Activated T-cell treated with anti-CD3 and anti-CD28 coated beads, Interleukin-2, amount 50 U/mL, for 24 hours (primary cell): ENCODE measurements at regions not wholly inside any gene's neighbourhood (a gene's known extent, or its start where the extent isn't known, plus 50 kb on each side); places are given as distances from the start of the nearest gene placed in this dataset.

Experiments
- DNase-seq: peaks from one replicate; pipeline ENCODE4 v3.0.0-alpha.2; 2020
- H3K27ac Mint-ChIP-seq: 2 replicates; pipeline ENCODE4 v1.8.0; 2020; ENCODE audit warnings: mild to moderate bottlenecking, mixed read lengths
- H3K27me3 Mint-ChIP-seq: 2 replicates; pipeline ENCODE4 v1.8.0; 2020; ENCODE audit warnings: mixed read lengths
- H3K36me3 Mint-ChIP-seq: 2 replicates; pipeline ENCODE4 v1.8.0; 2020; ENCODE audit warnings: low read depth, mixed read lengths
- H3K4me1 Mint-ChIP-seq: 2 replicates; pipeline ENCODE4 v1.8.0; 2020; ENCODE audit warnings: low read depth, mixed read lengths
- H3K4me3 Mint-ChIP-seq: 2 replicates; pipeline ENCODE4 v1.8.0; 2020; ENCODE audit warnings: mild to moderate bottlenecking, moderate library complexity, mixed read lengths
- H3K9me3 Mint-ChIP-seq: 2 replicates; pipeline ENCODE4 v1.8.0; 2020; ENCODE audit warnings: mixed read lengths

GRCh38 chr1:232308616-232309015 lies 321.3 kb downstream of the SIPA1L2 start:
- Mint-ChIP-seq H3K27ac (no peak overlapping the region), H3K36me3 (no peaks in the 10 kb centered on the region), H3K4me3 (no peak overlapping the region), H3K4me1 (no peaks in the 10 kb centered on the region), H3K9me3 (peaks cover 13% of the 10 kb centered on the region), H3K27me3 (peaks cover 20% of the 10 kb centered on the region)
- no peak for DNase-seq

GRCh38 chr1:232307296-232308017 lies 322.5 kb downstream of the SIPA1L2 start:
- Mint-ChIP-seq H3K27ac (no peak overlapping the region), H3K4me1 (no peaks in the 10 kb centered on the region), H3K4me3 (no peak overlapping the region), H3K27me3 (peaks cover 20% of the 10 kb centered on the region), H3K9me3 (peaks cover 2% of the 10 kb centered on the region), H3K36me3 (no peaks in the 10 kb centered on the region)
- DNase-seq: no peak

DNA sequence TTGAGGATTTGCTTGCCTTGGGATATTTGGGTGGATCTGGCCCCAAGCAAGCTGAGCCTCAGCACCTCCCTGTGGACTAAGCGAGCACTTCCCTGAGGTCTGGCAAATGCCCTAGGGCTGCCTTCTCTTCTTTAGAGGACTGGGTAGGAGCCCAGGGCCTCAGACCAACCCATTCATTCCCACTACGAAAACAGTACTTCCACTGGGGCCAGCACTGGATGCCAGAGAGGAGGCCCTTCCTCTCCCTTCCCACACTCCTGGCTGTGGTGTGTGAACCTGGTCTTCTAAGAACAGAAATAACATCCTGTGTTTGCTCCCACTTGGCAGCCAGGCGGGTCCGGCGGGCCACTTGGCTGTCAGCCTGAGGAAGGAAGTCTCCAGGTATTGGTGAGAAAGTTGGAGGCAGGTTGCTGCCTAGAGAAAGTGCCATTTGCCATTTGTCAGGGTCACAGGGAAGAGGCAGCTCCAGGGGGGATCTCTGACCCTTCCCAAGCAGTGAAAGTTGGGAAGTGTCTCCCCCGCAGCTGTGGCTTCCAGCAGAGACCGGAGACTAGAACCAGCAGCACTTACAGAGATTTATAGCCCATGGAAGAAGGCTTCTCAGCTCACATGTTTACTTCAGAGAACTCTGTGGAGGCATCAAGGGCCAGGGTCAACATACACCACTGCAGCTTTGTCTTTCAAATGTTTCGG lies 323.5 kb downstream of the SIPA1L2 start:
- Mint-ChIP-seq H3K9me3 (no peaks in the 10 kb centered on the region), H3K4me1 (no peaks in the 10 kb centered on the region), H3K4me3 (no peak overlapping the region), H3K27me3 (peaks cover 22% of the 10 kb centered on the region), H3K36me3 (no peaks in the 10 kb centered on the region), H3K27ac (no peak overlapping the region)
- DNase-seq: no peak

DNA sequence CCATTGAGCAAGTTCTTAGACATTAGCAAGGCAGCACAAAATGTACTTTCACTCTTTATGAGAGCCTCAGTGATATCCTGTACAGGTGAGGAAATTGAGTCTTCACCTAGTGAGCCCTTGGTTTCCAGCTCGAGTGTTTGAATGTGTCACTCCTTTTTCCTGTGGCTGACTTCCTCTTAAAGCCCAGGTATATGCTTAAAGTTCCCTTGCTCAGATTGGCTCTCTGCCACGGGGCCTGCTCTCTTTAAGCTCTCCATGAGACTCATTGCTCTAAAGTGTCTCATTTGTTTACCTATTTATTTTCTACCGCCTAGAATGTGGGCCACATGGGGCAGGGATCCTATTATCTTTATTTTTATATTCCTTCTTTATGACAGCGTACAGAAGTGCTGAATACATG lies 324.9 kb downstream of the SIPA1L2 start:
- no peaks in the 10 kb centered on the region for H3K4me1 Mint-ChIP-seq
- no peak for DNase-seq
- H3K4me3 Mint-ChIP-seq: no peak overlapping the region
- no peaks in the 10 kb centered on the region for H3K36me3 Mint-ChIP-seq
- H3K9me3 Mint-ChIP-seq: no peaks in the 10 kb centered on the region
- no peak overlapping the region for H3K27ac Mint-ChIP-seq
- peaks cover 26% of the 10 kb centered on the region for H3K27me3 Mint-ChIP-seq

DNA sequence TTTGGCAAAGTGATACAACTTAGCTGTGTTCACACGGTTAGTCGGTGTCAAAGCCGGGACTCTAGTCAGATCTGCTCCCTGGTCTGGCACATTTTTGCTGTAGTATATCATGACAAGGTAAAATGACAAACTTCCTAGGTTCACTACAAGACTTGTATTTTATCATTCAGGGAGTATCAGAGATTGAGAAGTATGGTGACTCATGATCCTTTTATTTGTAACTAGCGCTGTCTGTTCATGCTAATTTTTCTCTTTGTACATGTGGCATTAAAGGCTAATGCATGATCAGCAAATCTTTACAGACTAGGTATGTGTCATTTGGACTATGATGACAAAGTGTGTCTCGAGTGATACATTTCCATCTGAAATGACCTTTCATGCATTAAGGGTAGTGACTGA lies 326.7 kb downstream of the SIPA1L2 start:
- Mint-ChIP-seq H3K27ac (no peak overlapping the region), H3K36me3 (no peaks in the 10 kb centered on the region)

GRCh38 chr1:232302376-232303221 lies 327.3 kb downstream of the SIPA1L2 start:
- Mint-ChIP-seq H3K4me1 (no peaks in the 10 kb centered on the region), H3K36me3 (no peaks in the 10 kb centered on the region), H3K4me3 (no peak overlapping the region), H3K27me3 (peaks cover 12% of the 10 kb centered on the region), H3K27ac (no peak overlapping the region), H3K9me3 (no peaks in the 10 kb centered on the region)
- no peak for DNase-seq

More for the DNA sequence above, 326.7 kb downstream of the SIPA1L2 start:
- H3K9me3 Mint-ChIP-seq: no peaks in the 10 kb centered on the region
- DNase-seq: no peak
- no peak overlapping the region for H3K4me3 Mint-ChIP-seq
- peaks cover 17% of the 10 kb centered on the region for H3K27me3 Mint-ChIP-seq
- no peaks in the 10 kb centered on the region for H3K4me1 Mint-ChIP-seq

DNA sequence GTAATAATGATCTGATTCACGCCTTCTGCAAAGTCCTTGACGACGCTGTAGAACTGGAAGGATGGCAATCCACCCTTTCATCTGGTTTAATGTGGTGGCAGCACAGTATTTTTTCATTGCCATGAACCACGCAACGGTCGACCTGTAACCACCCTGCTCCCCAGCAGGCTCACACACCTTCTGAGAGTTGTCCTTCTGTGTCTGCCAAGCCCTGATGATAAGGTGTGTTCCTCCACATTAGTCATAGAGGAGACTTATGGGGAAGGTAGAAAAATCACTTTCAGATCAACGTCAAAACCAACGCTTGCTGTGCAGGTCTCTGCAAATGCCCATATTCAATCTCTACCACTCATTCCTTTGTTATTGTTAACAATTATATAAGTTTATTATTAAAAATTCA lies 328.7 kb downstream of the SIPA1L2 start:
- Mint-ChIP-seq H3K4me3 (no peak overlapping the region), H3K27ac (no peak overlapping the region), H3K36me3 (no peaks in the 10 kb centered on the region), H3K4me1 (no peaks in the 10 kb centered on the region), H3K27me3 (peaks cover 11% of the 10 kb centered on the region), H3K9me3 (no peaks in the 10 kb centered on the region)
- no peak for DNase-seq

GRCh38 chr1:232300466-232300865 lies 329.5 kb downstream of the SIPA1L2 start:
- DNase-seq: no peak
- peaks cover 11% of the 10 kb centered on the region for H3K27me3 Mint-ChIP-seq
- H3K4me3 Mint-ChIP-seq: no peak overlapping the region
- H3K4me1 Mint-ChIP-seq: no peaks in the 10 kb centered on the region
- H3K27ac Mint-ChIP-seq: no peak overlapping the region
- no peaks in the 10 kb centered on the region for H3K9me3 Mint-ChIP-seq
- no peaks in the 10 kb centered on the region for H3K36me3 Mint-ChIP-seq

GRCh38 chr1:232296461-232296860 lies 333.5 kb downstream of the SIPA1L2 start:
- Mint-ChIP-seq H3K27me3 (peaks cover 11% of the 10 kb centered on the region), H3K27ac (no peak overlapping the region), H3K9me3 (no peaks in the 10 kb centered on the region), H3K4me3 (no peak overlapping the region), H3K36me3 (no peaks in the 10 kb centered on the region), H3K4me1 (no peaks in the 10 kb centered on the region)
- DNase-seq: no peak

DNA sequence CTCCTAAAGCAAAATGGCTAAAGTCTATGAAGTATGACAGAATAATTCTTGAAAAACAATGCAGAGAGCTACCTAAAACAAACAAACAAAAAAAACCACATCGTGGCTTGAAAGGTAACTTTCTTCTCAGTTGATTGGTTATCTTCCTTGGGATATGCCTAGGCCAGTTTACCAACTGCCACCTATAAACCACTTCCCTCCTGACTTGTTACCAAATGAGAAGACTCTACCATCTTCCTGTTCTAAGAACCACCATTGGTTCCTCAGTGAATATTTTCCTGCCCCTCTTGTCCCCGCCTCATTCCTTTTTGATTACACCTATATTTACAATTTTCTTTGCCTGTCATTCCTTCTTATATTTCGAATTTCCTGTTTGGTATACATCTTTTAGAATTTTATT lies 336.6 kb downstream of the SIPA1L2 start:
- no peak overlapping the region for H3K4me3 Mint-ChIP-seq
- no peaks in the 10 kb centered on the region for H3K36me3 Mint-ChIP-seq
- no peak overlapping the region for H3K27ac Mint-ChIP-seq
- no peaks in the 10 kb centered on the region for H3K9me3 Mint-ChIP-seq
- peaks cover 8% of the 10 kb centered on the region for H3K27me3 Mint-ChIP-seq
- H3K4me1 Mint-ChIP-seq: no peaks in the 10 kb centered on the region
- DNase-seq: no peak

- Mint-ChIP-seq H3K4me1 (no peaks in the 10 kb centered on the region), H3K9me3 (no peaks in the 10 kb centered on the region), H3K27ac (no peak overlapping the region), H3K27me3 (peaks cover 8% of the 10 kb centered on the region), H3K4me3 (no peak overlapping the region), H3K36me3 (no peaks in the 10 kb centered on the region)
- DNase-seq: no peak
Observed at GRCh38 chr1:232292818-232293217, 337.1 kb downstream of the SIPA1L2 start.

DNA sequence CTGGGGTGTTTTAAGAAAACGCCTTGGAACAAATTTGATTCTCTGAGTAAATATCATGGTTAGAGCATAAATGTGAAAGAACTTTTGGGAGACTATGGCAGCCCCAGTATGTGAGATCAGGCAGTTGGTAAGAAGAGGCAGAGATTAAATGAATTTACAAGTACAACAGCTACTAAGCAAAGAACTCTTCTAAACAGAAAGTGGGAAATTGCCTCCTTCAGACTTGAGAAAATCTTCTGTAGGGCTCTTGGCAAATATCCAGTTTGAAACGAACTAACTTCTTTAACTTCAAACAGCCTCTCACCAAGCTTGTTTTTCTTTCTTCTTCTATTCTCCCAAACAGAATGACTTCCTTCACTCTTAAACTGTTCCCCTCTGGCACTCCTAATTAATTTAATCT lies 337.7 kb downstream of the SIPA1L2 start:
- H3K27ac Mint-ChIP-seq: no peak overlapping the region
- no peak overlapping the region for H3K4me3 Mint-ChIP-seq
- H3K36me3 Mint-ChIP-seq: no peaks in the 10 kb centered on the region
- H3K27me3 Mint-ChIP-seq: peaks cover 4% of the 10 kb centered on the region
- H3K4me1 Mint-ChIP-seq: no peaks in the 10 kb centered on the region
- DNase-seq: no peak
- no peaks in the 10 kb centered on the region for H3K9me3 Mint-ChIP-seq

- peaks cover 2% of the 10 kb centered on the region for H3K27me3 Mint-ChIP-seq
- H3K4me3 Mint-ChIP-seq: no peak overlapping the region
- no peaks in the 10 kb centered on the region for H3K4me1 Mint-ChIP-seq
- H3K36me3 Mint-ChIP-seq: no peaks in the 10 kb centered on the region
- DNase-seq: no peak
- H3K9me3 Mint-ChIP-seq: no peaks in the 10 kb centered on the region
- H3K27ac Mint-ChIP-seq: no peak overlapping the region
Observed at GRCh38 chr1:232291681-232292080, 338.3 kb downstream of the SIPA1L2 start.

DNA sequence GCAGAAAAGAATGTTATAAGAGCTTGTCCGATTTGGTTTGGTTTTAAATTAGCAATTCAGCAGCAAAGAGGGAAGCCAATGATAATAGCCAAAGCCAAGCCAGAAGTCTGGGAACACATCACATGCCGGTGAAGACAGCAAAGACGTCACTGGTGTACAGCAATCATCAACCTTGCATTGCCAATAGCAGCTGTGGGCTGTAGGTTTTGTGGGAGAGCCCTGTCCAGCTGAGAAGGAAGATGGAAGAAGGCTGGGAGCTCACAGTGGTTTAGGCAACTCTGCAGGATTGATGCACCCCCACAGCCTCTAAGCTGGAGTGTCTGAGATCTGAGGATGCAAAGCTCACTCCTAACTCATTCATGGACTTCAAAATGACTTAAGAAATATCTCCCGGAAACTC lies 338.7 kb downstream of the SIPA1L2 start:
- no peak overlapping the region for H3K27ac Mint-ChIP-seq
- H3K4me3 Mint-ChIP-seq: no peak overlapping the region
- no peaks in the 10 kb centered on the region for H3K4me1 Mint-ChIP-seq
- no peaks in the 10 kb centered on the region for H3K9me3 Mint-ChIP-seq
- peaks cover 2% of the 10 kb centered on the region for H3K27me3 Mint-ChIP-seq
- no peak for DNase-seq
- H3K36me3 Mint-ChIP-seq: no peaks in the 10 kb centered on the region

DNA sequence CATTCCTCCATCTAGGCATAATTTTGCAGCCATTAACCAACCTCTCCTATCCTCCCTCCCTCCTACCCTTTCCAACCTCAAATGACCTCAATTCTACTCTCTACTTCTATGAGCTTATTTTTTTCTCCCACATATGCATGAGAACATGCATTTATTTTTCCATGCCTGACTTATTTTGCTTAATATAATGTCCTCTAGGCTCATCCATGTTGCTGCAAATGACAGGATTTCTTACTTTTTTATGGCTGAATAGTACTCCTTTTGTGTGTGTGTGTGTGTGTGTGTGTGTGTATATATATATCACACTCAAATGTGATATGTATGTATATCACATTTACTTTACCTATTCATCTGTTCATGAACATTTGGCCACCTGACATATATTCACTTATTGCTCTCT lies 339.4 kb downstream of the SIPA1L2 start:
- Mint-ChIP-seq H3K27me3 (peaks cover 5% of the 10 kb centered on the region), H3K4me1 (no peaks in the 10 kb centered on the region), H3K4me3 (no peak overlapping the region), H3K9me3 (no peaks in the 10 kb centered on the region), H3K36me3 (no peaks in the 10 kb centered on the region), H3K27ac (no peak overlapping the region)
- no peak for DNase-seq
